HCT116 (cell line): ENCODE measurements at regions not wholly inside any gene's neighbourhood (a gene's known extent, or its start where the extent isn't known, plus 50 kb on each side); places are given as distances from the start of the nearest gene placed in this dataset.

Experiments used
- ATAC-seq: fragments of 200-7000 bp; cut with Tn5 transposase; 2 replicates; pipeline ENCODE4 v1.9.1; 2020; ENCODE audit warnings: mild to moderate bottlenecking, moderate library complexity
- BruUV-seq: library from RNA; stranded (reverse); fragments of 400-500 nt; replicated peaks from 2 replicates; lab custom pipeline; 2021; lab: Mats Ljungman, UMichigan
- CTCF ChIA-PET: fragments of 300-600 bp; sonication (Branson Sonifier 250); formaldehyde crosslinking; loops from one replicate; lab custom pipeline; 2021; ENCODE audit warnings: antibody characterized with exemption; lab: Charles Lee
- POLR2A ChIA-PET: fragments of 300-600, 350-600 bp; sonication (Branson Sonifier 250); formaldehyde crosslinking; loops from one replicate; lab custom pipeline; 2021; ENCODE audit warnings: antibody characterized with exemption; lab: Charles Lee
- RAD21 ChIA-PET, 2 experiments: fragments of 300-600 bp; sonication (Branson Sonifier 250); formaldehyde crosslinking; loops; one replicate each; lab custom pipeline; 2023; ENCODE audit warnings: low total read pairs in 2 of 2; ENCODE audit not compliant: uncharacterized antibody in 2 of 2, unreplicated experiment in 2 of 2, low non-redundant PET in 1 of 2; lab: Charles Lee
- DNase-seq: peaks from one replicate; pipeline ENCODE4 v3.0.0-alpha.2; 2010; ENCODE audit warnings: low read depth, low spot score
- H2AFZ ChIP-seq: fragments of 200-600 bp; shearing (Covaris generic), sonication (generic); 2 replicates; pipeline ENCODE4 v1.6.1; 2017; ENCODE audit warnings: low read depth, mixed run types, mixed read lengths, antibody characterized with exemption, low read length; ENCODE audit not compliant: poor library complexity, severe bottlenecking
- H3K27ac ChIP-seq: 2 replicates; pipeline ENCODE4 v1.5.1; 2012; ENCODE audit warnings: low read depth, low read length
- H3K27me3 ChIP-seq: fragments of 200-600 bp; sonication (generic); 2 replicates; pipeline ENCODE4 v1.6.1; 2016; ENCODE audit warnings: mixed run types, low read length, mixed read lengths; ENCODE audit not compliant: insufficient read depth
- H3K36me3 ChIP-seq, 2 experiments: fragments of 200-500 bp in 1 of 2; fragments of 200-600 bp in 1 of 2; sonication (Bioruptor generic) in 1 of 2; sonication (generic) in 1 of 2; 2 replicates each; pipeline versions ENCODE4 v1.5.1 to v1.6.1; 2014 to 2016; ENCODE audit warnings: low read length in 2 of 2, inconsistent platforms in 1 of 2, mixed read lengths in 1 of 2, mixed run types in 1 of 2; ENCODE audit not compliant: insufficient read depth in 2 of 2, control insufficient read depth in 1 of 2
- H3K4me1 ChIP-seq, 2 experiments: fragments of 200-600 bp in 1 of 2; sonication (generic) in 1 of 2; 2 replicates each; pipeline versions ENCODE4 v1.5.1 to v1.6.1; 2012 to 2017; ENCODE audit warnings: low read length in 2 of 2, inconsistent platforms in 1 of 2, mild to moderate bottlenecking in 1 of 2, mixed read lengths in 1 of 2, mixed run types in 1 of 2, moderate library complexity in 1 of 2; ENCODE audit not compliant: insufficient read depth in 2 of 2, control insufficient read depth in 1 of 2
- H3K4me2 ChIP-seq: fragments of 200-600 bp; sonication (generic); 2 replicates; pipeline ENCODE4 v1.6.1; 2017; ENCODE audit warnings: mixed run types, low read length, mixed read lengths
- H3K4me3 ChIP-seq, 2 experiments: fragments of 200-600 bp in 1 of 2; sonication (generic) in 1 of 2; replicated peaks in 1 of 2; 2 replicates each; pipeline ENCODE4 v1.5.1; 2011 to 2016; ENCODE audit warnings: low read length in 2 of 2, control low read depth in 1 of 2, low read depth in 1 of 2, mild to moderate bottlenecking in 1 of 2, mixed read lengths in 1 of 2, mixed run types in 1 of 2
- H3K79me2 ChIP-seq: fragments of 200-600 bp; sonication (generic); 2 replicates; pipeline ENCODE4 v1.6.1; 2017; ENCODE audit warnings: mild to moderate bottlenecking, mixed run types, low read length, moderate library complexity, mixed read lengths; ENCODE audit not compliant: insufficient read depth
- H3K9ac ChIP-seq: fragments of 200-600 bp; sonication (generic); 2 replicates; pipeline ENCODE4 v1.6.1; 2016; ENCODE audit warnings: low read length, mixed read lengths
- H3K9me2 ChIP-seq: fragments of 200-600 bp; sonication (generic), shearing (Covaris generic); 2 replicates; pipeline ENCODE4 v1.6.1; 2017; ENCODE audit warnings: mixed run types, mild to moderate bottlenecking, moderate library complexity; ENCODE audit not compliant: insufficient read depth
- H3K9me3 ChIP-seq, 2 experiments: fragments of 200-500 bp in 1 of 2; fragments of 200-600 bp in 1 of 2; sonication (Bioruptor generic) in 1 of 2; sonication (generic) in 1 of 2; 2 replicates each; pipeline ENCODE4 v1.6.1; 2014 to 2017; ENCODE audit warnings: low read length in 2 of 2, mixed read lengths in 2 of 2, inconsistent platforms in 1 of 2, low read depth in 1 of 2, mild to moderate bottlenecking in 1 of 2, mixed run types in 1 of 2, moderate library complexity in 1 of 2; ENCODE audit not compliant: control insufficient read depth in 1 of 2, insufficient read depth in 1 of 2
- H4K20me1 ChIP-seq: fragments of 200-600 bp; sonication (generic), shearing (Covaris generic); 2 replicates; pipeline ENCODE4 v1.6.1; 2017; ENCODE audit warnings: mixed run types, mild to moderate bottlenecking, moderate library complexity; ENCODE audit not compliant: insufficient read depth
- CBX3 ChIP-seq: IDR thresholded peaks from 2 replicates; pipeline ENCODE4 v1.6.1; 2012; ENCODE audit warnings: low read depth
- ELF1 ChIP-seq: IDR thresholded peaks from 2 replicates; pipeline ENCODE4 v1.6.1; 2012; ENCODE audit warnings: low read depth, borderline replicate concordance
- SP1 ChIP-seq: IDR thresholded peaks from 2 replicates; pipeline ENCODE4 v1.6.1; 2012; ENCODE audit warnings: low read depth
- YY1 ChIP-seq: IDR thresholded peaks from 2 replicates; pipeline ENCODE4 v1.6.1; 2011; ENCODE audit warnings: low read length, low read depth, moderate library complexity, mild to moderate bottlenecking; ENCODE audit not compliant: insufficient replicate concordance; ENCODE audit errors: extremely low read depth
- intact Hi-C: fragments of 100-400 bp; cut with micrococcal nuclease; formaldehyde crosslinking; loops from 2 replicates; pipeline ENCODE4 v1.10.0; 2022
- TF ChIP-seq, protein P1 (sequence below): IDR thresholded peaks from 2 replicates; pipeline ENCODE4 v1.6.1; 2012; ENCODE audit warnings: low read depth

GRCh38 chr9:135344915-135345500, 134.6 kb upstream of the PPP1R26 start:
- ATAC-seq (no peak), DNase-seq (no peak)
- Histone ChIP-seq H3K27ac (no peak overlapping the region), H3K9me3 (no peaks in the 10 kb centered on the region), H3K27me3 (no peaks in the 10 kb centered on the region), H3K4me1 (no peaks in the 10 kb centered on the region), H3K9ac (no peak overlapping the region), H4K20me1 (no peaks in the 10 kb centered on the region), H3K79me2 (no peaks in the 10 kb centered on the region), H3K4me2 (no peak overlapping the region), H3K9me2 (no peaks in the 10 kb centered on the region), H2AFZ (no peak overlapping the region), H3K36me3 (no peaks in the 10 kb centered on the region), H3K4me3 (no peak overlapping the region)
- intact Hi-C loops: loop anchor here (1.0 kb wide), 2 partner anchors 67 to 258 kb away; partner anchors contain the start of gene OLFM1
- TF ChIP-seq CBX3: no peak
- TF ChIP-seq YY1: no peak
- RAD21 ChIA-PET: no interaction called here
- CTCF ChIA-PET: no interaction called here
- POLR2A ChIA-PET: no interaction called here
- no TSS peak for BruUV-seq

DNA sequence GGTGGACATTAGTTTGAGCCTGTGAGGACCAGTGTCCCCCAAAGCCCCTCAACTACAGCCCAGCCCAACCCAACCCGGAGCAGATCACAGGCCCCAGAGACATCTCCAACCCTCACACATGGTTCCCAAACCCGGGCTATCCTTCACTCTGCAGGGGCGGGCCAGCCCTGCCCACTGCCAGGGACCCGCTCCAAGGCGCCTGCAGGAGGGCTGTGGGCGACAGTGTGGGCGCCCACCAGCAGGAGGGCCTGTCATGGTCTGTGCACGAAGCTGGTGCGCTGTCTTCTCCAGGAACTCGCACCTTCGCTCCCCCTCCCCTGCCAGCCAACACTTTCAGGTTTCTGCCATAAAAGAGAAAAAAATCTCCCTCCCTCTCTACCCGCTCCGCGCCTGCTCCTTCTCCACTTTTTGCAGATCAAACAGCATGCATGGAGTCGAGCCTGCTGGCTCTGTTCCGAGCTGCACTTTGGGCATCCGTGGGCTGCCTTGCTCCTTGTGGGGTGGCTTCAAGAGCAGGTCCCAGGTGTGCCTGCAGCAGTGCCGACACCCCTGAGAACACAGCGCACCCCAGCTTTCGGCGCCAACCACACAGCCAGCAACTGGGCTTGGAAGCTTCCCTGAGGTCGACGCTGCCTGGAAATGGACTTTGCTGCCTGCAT, 133.7 kb upstream of the PPP1R26 start:
- H3K27ac ChIP-seq: no peak overlapping the region
- CTCF ChIA-PET: no interaction called here
- H3K4me2 ChIP-seq: no peak overlapping the region
- H3K79me2 ChIP-seq: no peaks in the 10 kb centered on the region
- H3K9ac ChIP-seq: no peak overlapping the region
- ATAC-seq (no peak), DNase-seq (no peak)
- no peaks in the 10 kb centered on the region for H3K4me1 ChIP-seq
- H2AFZ ChIP-seq: no peak overlapping the region
- H3K9me3 ChIP-seq: no peaks in the 10 kb centered on the region
- H3K4me3 ChIP-seq: no peak overlapping the region
- no peaks in the 10 kb centered on the region for H4K20me1 ChIP-seq
- intact Hi-C loops: no loop called here
- no TSS peak for BruUV-seq
- TF ChIP-seq, protein P1, sequence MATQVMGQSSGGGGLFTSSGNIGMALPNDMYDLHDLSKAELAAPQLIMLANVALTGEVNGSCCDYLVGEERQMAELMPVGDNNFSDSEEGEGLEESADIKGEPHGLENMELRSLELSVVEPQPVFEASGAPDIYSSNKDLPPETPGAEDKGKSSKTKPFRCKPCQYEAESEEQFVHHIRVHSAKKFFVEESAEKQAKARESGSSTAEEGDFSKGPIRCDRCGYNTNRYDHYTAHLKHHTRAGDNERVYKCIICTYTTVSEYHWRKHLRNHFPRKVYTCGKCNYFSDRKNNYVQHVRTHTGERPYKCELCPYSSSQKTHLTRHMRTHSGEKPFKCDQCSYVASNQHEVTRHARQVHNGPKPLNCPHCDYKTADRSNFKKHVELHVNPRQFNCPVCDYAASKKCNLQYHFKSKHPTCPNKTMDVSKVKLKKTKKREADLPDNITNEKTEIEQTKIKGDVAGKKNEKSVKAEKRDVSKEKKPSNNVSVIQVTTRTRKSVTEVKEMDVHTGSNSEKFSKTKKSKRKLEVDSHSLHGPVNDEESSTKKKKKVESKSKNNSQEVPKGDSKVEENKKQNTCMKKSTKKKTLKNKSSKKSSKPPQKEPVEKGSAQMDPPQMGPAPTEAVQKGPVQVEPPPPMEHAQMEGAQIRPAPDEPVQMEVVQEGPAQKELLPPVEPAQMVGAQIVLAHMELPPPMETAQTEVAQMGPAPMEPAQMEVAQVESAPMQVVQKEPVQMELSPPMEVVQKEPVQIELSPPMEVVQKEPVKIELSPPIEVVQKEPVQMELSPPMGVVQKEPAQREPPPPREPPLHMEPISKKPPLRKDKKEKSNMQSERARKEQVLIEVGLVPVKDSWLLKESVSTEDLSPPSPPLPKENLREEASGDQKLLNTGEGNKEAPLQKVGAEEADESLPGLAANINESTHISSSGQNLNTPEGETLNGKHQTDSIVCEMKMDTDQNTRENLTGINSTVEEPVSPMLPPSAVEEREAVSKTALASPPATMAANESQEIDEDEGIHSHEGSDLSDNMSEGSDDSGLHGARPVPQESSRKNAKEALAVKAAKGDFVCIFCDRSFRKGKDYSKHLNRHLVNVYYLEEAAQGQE: no peak
- TF ChIP-seq SP1 (no peak), ELF1 (no peak)
- TF ChIP-seq, all 23 proteins: peak for 0
- ChIA-PET RAD21 (no interaction called here), POLR2A (no interaction called here)
- H3K36me3 ChIP-seq: no peaks in the 10 kb centered on the region
- 0 out of 2 replicates have a peak, but pooled peaks cover 3% of the 10 kb centered on the region for H3K27me3 ChIP-seq
- H3K9me2 ChIP-seq: no peaks in the 10 kb centered on the region
